GM23338 (cell line): ENCODE measurements at regions not wholly inside any gene's neighbourhood (a gene's known extent, or its start where the extent isn't known, plus 50 kb on each side); places are given as distances from the start of the nearest gene placed in this dataset.

Experiments
- ATAC-seq: fragments of 200-7000 bp; cut with Tn5 transposase; 3 replicates; pipeline ENCODE4 v1.9.1; 2020
- DNase-seq: peaks from one replicate; pipeline ENCODE4 v3.0.0-alpha.2; 2015; ENCODE audit warnings: low spot score
- H2AFZ ChIP-seq: fragments of 200-600 bp; sonication (generic); 2 replicates; pipeline ENCODE4 v1.8.0; 2016; ENCODE audit warnings: antibody characterized with exemption, mild to moderate bottlenecking, moderate library complexity
- H3F3A ChIP-seq: fragments of 200-600 bp; sonication (generic); replicated peaks from 2 replicates; pipeline ENCODE4 v1.8.0; 2017; ENCODE audit warnings: antibody characterized with exemption, mixed run types, low read depth
- H3K27ac ChIP-seq: fragments of 200-600 bp; sonication (generic); 2 replicates; pipeline ENCODE4 v1.6.1; 2016; ENCODE audit warnings: low read depth
- H3K27me3 ChIP-seq: fragments of 200-600 bp; sonication (generic); 2 replicates; pipeline ENCODE4 v1.8.0; 2016; ENCODE audit warnings: mild to moderate bottlenecking, mixed run types, moderate library complexity; ENCODE audit not compliant: insufficient read depth
- H3K36me3 ChIP-seq: fragments of 200-600 bp; sonication (generic); 2 replicates; pipeline ENCODE4 v1.8.0; 2016; ENCODE audit warnings: mild to moderate bottlenecking; ENCODE audit not compliant: insufficient read depth
- H3K4me1 ChIP-seq: fragments of 200-600 bp; sonication (generic); 2 replicates; pipeline ENCODE4 v1.8.0; 2016; ENCODE audit warnings: mild to moderate bottlenecking, moderate library complexity; ENCODE audit not compliant: insufficient read depth
- H3K4me2 ChIP-seq: fragments of 200-600 bp; sonication (generic); 2 replicates; pipeline ENCODE4 v1.7.1; 2017; ENCODE audit warnings: mixed run types
- H3K4me3 ChIP-seq: fragments of 200-600 bp; sonication (generic); 2 replicates; pipeline ENCODE4 v1.6.1; 2016; ENCODE audit warnings: mixed run types
- H3K79me2 ChIP-seq: fragments of 200-600 bp; sonication (generic); replicated peaks from 2 replicates; pipeline ENCODE4 v1.8.0; 2017; ENCODE audit warnings: mild to moderate bottlenecking; ENCODE audit not compliant: insufficient read depth
- H3K9me2 ChIP-seq: fragments of 200-600 bp; sonication (generic); 2 replicates; pipeline ENCODE4 v1.8.0; 2017; ENCODE audit not compliant: insufficient read depth
- H4K20me1 ChIP-seq: fragments of 200-600 bp; sonication (generic); replicated peaks from 2 replicates; pipeline ENCODE4 v1.8.0; 2017; ENCODE audit warnings: mild to moderate bottlenecking; ENCODE audit not compliant: insufficient read depth
- H3K27ac Mint-ChIP-seq: 2 replicates; pipeline ENCODE4 v1.8.0; 2020; ENCODE audit warnings: inconsistent platforms, mild to moderate bottlenecking, moderate library complexity, mixed read lengths
- H3K27me3 Mint-ChIP-seq: 3 replicates; pipeline ENCODE4 v1.8.0; 2022; ENCODE audit warnings: low read depth, mild to moderate bottlenecking, moderate library complexity, mixed read lengths, inconsistent platforms; ENCODE audit not compliant: insufficient read depth, poor library complexity
- H3K36me3 Mint-ChIP-seq: 3 replicates; pipeline ENCODE4 v1.8.0; 2021; ENCODE audit warnings: low read depth, mild to moderate bottlenecking, inconsistent platforms, moderate library complexity, mixed read lengths
- H3K4me1 Mint-ChIP-seq: 3 replicates; pipeline ENCODE4 v1.8.0; 2020; ENCODE audit warnings: mild to moderate bottlenecking, inconsistent platforms, mixed read lengths
- H3K4me3 Mint-ChIP-seq: 3 replicates; pipeline ENCODE4 v1.8.0; 2021; ENCODE audit warnings: moderate library complexity, mild to moderate bottlenecking, inconsistent platforms, mixed read lengths
- H3K9me3 Mint-ChIP-seq: 3 replicates; pipeline ENCODE4 v1.8.0; 2020; ENCODE audit warnings: moderate library complexity, mild to moderate bottlenecking, inconsistent platforms, mixed read lengths
- CREB1 ChIP-seq: fragments of 250-450 bp; sonication (Bioruptor Pico); IDR thresholded peaks from 2 replicates; pipeline ENCODE4 v1.5.0; 2020; ENCODE audit warnings: low read depth, mild to moderate bottlenecking, moderate library complexity
- CTCF ChIP-seq, 2 experiments: fragments of 200-600 bp in 1 of 2; sonication (generic) in 1 of 2; conservative IDR thresholded peaks; 2 replicates each; pipeline versions ENCODE4 v1.5.1 to v1.6.1; 2016 to 2017; ENCODE audit warnings: antibody characterized with exemption in 2 of 2, low read depth in 2 of 2, mild to moderate bottlenecking in 2 of 2, moderate library complexity in 1 of 2
- EZH2 ChIP-seq: fragments of 200-600 bp; sonication (generic); IDR thresholded peaks from one replicate; pipeline ENCODE4 v1.8.0; 2017; ENCODE audit warnings: antibody characterized with exemption, mild to moderate bottlenecking, low read depth; ENCODE audit not compliant: unreplicated experiment
- EZH2phosphoT487 ChIP-seq: fragments of 200-600 bp; sonication (generic); IDR thresholded peaks from one replicate; pipeline ENCODE4 v1.8.1; 2018; ENCODE audit warnings: antibody characterized with exemption; ENCODE audit not compliant: unreplicated experiment
- NANOG ChIP-seq: IDR thresholded peaks from 2 replicates; pipeline ENCODE4 v1.6.1; 2016; ENCODE audit warnings: antibody characterized with exemption, borderline replicate concordance
- POLR2AphosphoS5 ChIP-seq: IDR thresholded peaks from 2 replicates; pipeline ENCODE4 v1.6.1; 2016; ENCODE audit warnings: antibody characterized with exemption, low read depth
- REST ChIP-seq: IDR thresholded peaks from one replicate; pipeline ENCODE4 v1.6.1; 2018; ENCODE audit warnings: antibody characterized with exemption; ENCODE audit not compliant: unreplicated experiment
- STAT1 ChIP-seq: IDR thresholded peaks from one replicate; pipeline ENCODE4 v1.6.1; 2016; ENCODE audit warnings: antibody characterized with exemption; ENCODE audit not compliant: unreplicated experiment
- ZNF114 ChIP-seq: fragments of 250-450 bp; sonication (Bioruptor Pico); IDR thresholded peaks from 2 replicates; pipeline ENCODE4 v1.5.0; 2020; ENCODE audit warnings: mild to moderate bottlenecking, moderate library complexity
- ZNF331 ChIP-seq: fragments of 250-450 bp; sonication (Bioruptor Pico); IDR thresholded peaks from 2 replicates; pipeline ENCODE4 v1.5.0; 2020; ENCODE audit warnings: low read depth, mild to moderate bottlenecking, moderate library complexity
- ZNF462 ChIP-seq: fragments of 250-450 bp; sonication (Bioruptor Pico); IDR thresholded peaks from 2 replicates; pipeline ENCODE4 v1.5.0; 2020; ENCODE audit warnings: mild to moderate bottlenecking, moderate library complexity

- no peak for TF ChIP-seq ZNF331 (CRISPR knock-in tag)
- TF ChIP-seq POLR2AphosphoS5 = no peak
- no peak for TF ChIP-seq CREB1 (CRISPR knock-in tag)
- TF ChIP-seq EZH2 = no peak
- no peak for TF ChIP-seq STAT1
Measured at GRCh38 chr20:4507288-4507719, 179.0 kb upstream of the PRNP start (continued).

GRCh38 chr20:4504814-4505213 lies 181.4 kb upstream of the PRNP start:
- TF ChIP-seq ZNF114 (CRISPR knock-in tag) (no peak), CTCF (conservative IDR thresholded peaks at IDR 0.05; ENCODE audit: low read depth in 2 of 2) (no peak), ZNF462 (CRISPR knock-in tag) (no peak), ZNF331 (CRISPR knock-in tag) (no peak), EZH2phosphoT487 (no peak), EZH2 (no peak), REST (no peak), NANOG (no peak), POLR2AphosphoS5 (no peak)
- Histone ChIP-seq H2AFZ (no peak overlapping the region), H3F3A (no peaks in the 10 kb centered on the region), H3K4me3 (no peak overlapping the region), H3K4me1 (peaks cover 17% of the 10 kb centered on the region; the same call in 1 of the 2 replicates), H3K27ac (no peak overlapping the region), H3K79me2 (no peaks in the 10 kb centered on the region), H3K4me2 (no peak overlapping the region), H3K36me3 (peaks cover 3% of the 10 kb centered on the region; the same call in 1 of the 2 replicates), H3K9me2 (peaks cover 8% of the 10 kb centered on the region; the same call in 1 of the 2 replicates), H4K20me1 (no peaks in the 10 kb centered on the region), H3K27me3 (no peaks in the 10 kb centered on the region)
- Mint-ChIP-seq H3K27ac (no peak overlapping the region), H3K4me3 (no peak overlapping the region), H3K36me3 (peaks cover 33% of the 10 kb centered on the region), H3K9me3 (peaks cover 41% of the 10 kb centered on the region), H3K27me3 (peaks cover 3% of the 10 kb centered on the region), H3K4me1 (peaks cover 16% of the 10 kb centered on the region)
- no peak for DNase-seq
- no peak for ATAC-seq
